DMS53 treated with DMSO at 0.1 percent for 48 hours (cell line): ENCODE measurements at regions not wholly inside any gene's neighbourhood (a gene's known extent, or its start where the extent isn't known, plus 50 kb on each side); places are given as distances from the start of the nearest gene placed in this dataset.
"Not testable (repeated sequence)": the region's sequence is repeated elsewhere in the genome, so short reads cannot be mapped to it uniquely, and the experiment has no call there.

Source experiments
- DNase-seq: peaks from one replicate; lab custom pipeline; 2025; ENCODE audit not compliant: unreplicated experiment; lab: John Stamatoyannopoulos, UW

GRCh38 chr4:3597896-3598505 is 65.8 kb upstream of the LRPAP1 start:
- DNase-seq, result not testable (repeated sequence)

DNA sequence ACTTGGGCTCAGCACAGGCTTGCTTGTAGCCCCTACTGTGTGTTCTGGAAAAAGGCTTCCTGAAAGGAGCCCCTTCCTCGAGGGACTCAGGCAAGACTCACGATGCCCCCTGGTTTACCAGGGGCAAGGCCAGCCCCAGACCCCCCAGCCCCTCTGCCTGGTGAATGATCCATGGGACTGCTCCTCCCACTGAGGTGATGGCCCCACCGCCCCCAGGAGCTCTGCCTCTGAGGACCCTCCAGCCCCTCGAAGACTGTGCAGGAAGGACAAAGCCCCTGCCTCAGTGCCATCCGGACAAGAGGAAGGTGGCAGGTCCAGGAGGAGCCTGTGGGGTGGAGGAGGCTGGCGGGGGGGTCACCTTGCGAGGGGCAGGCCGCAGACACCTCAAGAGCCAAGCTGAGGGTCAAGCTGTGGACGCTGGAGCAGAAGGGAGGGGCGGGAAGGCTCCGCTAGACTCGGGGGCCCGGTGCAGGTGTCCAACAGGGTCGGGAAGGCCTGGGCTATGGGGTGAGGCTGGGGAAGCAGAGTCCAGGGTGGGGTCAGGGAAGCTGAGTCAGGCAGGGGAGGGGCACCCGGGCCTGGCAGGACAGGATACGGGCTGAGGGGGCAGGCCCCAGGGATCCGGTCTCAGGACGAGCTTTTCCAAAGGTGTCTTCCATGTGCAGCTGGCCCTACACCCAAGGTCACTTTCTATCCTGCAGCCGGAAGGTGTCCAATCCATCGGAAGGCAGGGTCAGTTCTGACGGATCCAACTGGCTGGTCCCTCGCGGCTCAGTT is 64.9 kb upstream of the LRPAP1 start:
- not testable (repeated sequence) for DNase-seq

DNA sequence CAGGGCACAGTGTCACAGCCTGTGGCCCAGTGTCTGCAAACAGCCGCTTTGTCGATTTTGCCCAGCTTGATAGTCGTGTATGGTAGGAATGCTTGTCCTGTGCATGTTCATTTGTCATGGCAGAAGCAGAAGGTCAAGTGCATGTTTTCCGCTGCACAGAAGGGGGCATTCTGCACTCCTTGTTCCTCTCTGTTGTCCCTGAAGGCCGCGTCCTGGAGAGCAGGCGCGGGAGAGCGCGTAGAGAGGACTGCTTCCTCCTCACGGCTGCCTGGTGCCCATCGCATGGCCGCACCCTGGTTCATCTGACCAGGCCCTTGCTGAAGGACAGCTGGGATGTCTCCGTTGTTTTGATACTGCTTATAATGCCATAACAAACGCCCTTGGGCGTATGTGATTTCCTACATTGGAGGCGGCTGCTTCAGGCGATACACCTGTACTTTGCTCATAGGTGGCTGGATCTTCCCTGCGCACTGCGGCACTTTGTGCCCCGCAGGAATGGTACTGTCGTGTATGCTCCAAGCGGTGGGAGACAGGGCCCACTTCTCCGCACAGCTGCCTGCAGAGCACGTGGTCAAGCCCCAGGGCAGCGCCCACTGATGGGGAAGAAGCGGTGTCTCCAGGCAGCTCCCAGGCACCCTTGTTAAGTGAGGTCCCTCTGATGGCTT is 63.5 kb upstream of the LRPAP1 start:
- not testable (repeated sequence) for DNase-seq

DNA sequence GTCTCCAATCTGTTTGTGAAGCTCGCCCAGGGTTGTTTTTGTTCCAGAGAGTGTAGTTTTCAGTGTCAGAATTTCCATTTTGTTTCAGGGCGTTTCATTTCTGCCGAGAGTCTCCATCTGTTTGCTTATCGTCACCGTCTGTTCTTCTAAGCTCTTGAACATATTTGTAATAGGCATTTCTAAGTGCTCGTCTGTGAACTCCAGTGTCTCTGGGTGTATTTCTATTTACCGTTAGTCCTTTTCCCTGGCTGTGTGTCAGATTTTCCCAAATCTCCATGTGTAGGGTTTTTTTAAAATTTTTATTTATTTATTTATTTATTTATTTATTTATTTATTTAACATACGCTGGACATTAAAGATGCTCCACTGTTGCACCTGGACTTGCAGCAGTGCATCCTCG is 62.5 kb upstream of the LRPAP1 start:
- DNase-seq, result not testable (repeated sequence)

DNA sequence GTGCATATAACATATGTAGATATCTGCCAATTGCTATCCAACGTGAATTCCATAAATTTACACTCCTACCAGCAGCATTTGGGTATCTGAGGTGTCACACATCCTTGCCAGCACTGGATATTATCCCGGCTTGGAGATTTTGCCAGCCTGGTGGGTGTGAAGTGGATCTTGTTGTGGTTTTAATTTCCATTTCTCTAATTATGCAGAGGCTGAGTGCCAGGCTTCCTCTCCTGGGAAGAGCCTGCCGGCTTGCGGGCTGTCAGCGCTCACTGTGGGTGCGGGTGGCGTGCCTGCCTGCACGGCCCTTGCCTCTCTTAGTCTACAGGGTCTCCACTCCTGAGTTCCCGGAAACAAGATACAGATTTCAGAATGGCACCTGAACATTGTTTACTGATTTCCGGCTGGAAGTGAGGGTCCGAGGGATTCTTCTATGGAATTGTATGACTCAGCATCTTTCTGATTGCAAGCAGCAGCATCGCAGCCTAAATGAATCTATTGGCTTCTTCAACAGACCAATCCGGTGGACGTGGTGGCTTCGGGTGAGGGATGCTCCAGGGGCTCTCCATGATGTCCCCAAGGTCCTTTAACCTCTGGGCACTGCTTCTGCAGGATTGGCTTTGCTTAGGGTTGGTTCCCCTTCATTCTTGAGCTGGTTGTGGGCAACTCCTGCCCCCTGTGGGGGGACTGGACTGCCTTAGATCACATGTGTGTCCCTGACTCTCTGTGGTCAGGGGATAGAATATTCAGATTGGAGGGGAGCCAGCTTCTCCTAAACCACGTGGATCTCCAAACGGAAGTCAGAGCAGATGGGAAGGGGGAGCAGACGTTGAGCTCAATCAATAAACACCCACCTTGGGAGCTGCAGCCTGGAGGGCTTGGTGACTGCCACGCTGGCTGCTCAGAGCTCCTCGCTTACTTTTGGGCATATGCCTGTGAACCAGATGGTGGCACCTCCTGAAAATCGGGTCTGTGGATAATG is 58.0 kb upstream of the LRPAP1 start:
- DNase-seq, result not testable (repeated sequence)

- not testable (repeated sequence) for DNase-seq
These were observed 57.2 kb upstream of the LRPAP1 start for GRCh38 chr4:3589379-3589778.

DNA sequence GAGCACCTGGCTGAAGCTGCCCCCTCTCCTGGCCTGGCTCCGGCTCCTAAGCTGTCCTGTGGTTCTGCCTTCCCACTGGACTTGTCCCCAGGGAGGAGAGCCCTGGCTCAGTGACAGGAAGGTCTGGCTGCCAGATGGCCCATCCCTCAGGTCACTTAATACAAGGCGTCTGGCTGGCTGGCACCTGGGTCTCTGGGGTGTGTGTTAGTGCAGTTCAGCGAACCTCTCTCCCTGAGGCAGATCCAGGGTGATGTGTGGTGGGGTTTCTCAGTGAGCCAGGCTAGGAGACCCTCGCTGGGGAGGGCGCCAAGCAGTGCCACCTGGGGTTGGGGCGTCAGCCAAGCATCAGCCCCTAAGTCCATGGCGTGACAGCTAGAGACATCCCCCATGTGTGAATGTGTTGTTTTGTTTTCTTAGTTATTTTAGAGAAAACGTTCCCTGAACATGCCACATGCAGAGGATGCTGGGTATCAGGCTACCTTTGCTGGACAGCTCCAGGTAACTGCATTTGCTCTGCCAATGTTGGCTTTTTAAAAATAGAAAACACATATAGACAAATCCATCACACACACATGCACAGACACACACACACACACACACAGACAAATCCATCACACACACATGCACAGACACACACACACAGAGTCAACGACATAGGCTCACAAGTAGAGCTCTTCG is 56.4 kb upstream of the LRPAP1 start:
- not testable (repeated sequence) for DNase-seq

- not testable (repeated sequence) for DNase-seq
These were observed 54.4 kb upstream of the LRPAP1 start for GRCh38 chr4:3586596-3586995.

- not testable (repeated sequence) for DNase-seq
These were observed 53.3 kb upstream of the LRPAP1 start for GRCh38 chr4:3585567-3585966.

DNA sequence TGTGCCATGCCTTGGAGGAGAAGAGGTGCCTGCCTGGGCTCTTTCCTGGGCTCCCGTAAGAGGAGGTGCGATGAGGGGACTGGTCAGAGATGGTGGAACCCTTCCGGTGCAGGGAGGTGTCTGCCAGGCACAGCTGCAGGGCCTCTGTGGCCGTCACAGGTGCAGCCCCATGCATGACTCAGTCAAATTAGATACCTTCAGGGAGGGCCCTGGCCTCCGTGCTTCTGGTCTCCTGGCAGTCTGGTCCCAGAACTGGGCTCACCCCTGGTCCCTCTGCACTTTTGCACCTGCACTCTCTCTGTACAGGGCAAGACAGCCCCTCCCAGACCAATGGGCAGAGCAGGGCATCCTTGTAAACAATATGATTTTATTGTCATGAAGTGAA is 49.9 kb upstream of the LRPAP1 start:
- DNase-seq, result no peak
